KMS-11 (cell line): ENCODE measurements at regions not wholly inside any gene's neighbourhood (a gene's known extent, or its start where the extent isn't known, plus 50 kb on each side); places are given as distances from the start of the nearest gene placed in this dataset.
A peak's percentile ranks its signal among the peaks of the same experiment; 100 is the strongest.

ENCODE experiments used
- H2AFZ ChIP-seq: fragments of 200-600 bp; sonication (generic); 2 replicates; pipeline ENCODE4 v1.6.1; 2016; ENCODE audit warnings: antibody characterized with exemption, mixed run types, low read depth
- H3K27ac ChIP-seq: fragments of 200-600 bp; sonication (generic); 2 replicates; pipeline ENCODE4 v1.6.1; 2016; ENCODE audit warnings: mild to moderate bottlenecking, mixed run types
- H3K27me3 ChIP-seq: fragments of 200-600 bp; sonication (generic); 2 replicates; pipeline ENCODE4 v1.6.1; 2017; ENCODE audit warnings: mild to moderate bottlenecking, low read depth, mixed run types, moderate library complexity; ENCODE audit not compliant: insufficient read depth
- H3K36me3 ChIP-seq: fragments of 200-600 bp; sonication (generic); 2 replicates; pipeline ENCODE4 v1.6.1; 2017; ENCODE audit warnings: mild to moderate bottlenecking, mixed run types; ENCODE audit not compliant: insufficient read depth
- H3K4me1 ChIP-seq: fragments of 200-600 bp; sonication (generic); 2 replicates; pipeline ENCODE4 v1.6.1; 2016; ENCODE audit warnings: mild to moderate bottlenecking, low read depth, mixed run types; ENCODE audit not compliant: poor library complexity, severe bottlenecking
- H3K4me2 ChIP-seq: fragments of 200-600 bp; sonication (generic); 2 replicates; pipeline ENCODE4 v1.7.0; 2016; ENCODE audit warnings: mild to moderate bottlenecking, mixed run types
- H3K4me3 ChIP-seq: fragments of 200-600 bp; sonication (generic); IDR thresholded peaks from 2 replicates; pipeline ENCODE4 v1.6.1; 2017; ENCODE audit warnings: low read depth, low read length, mixed read lengths; ENCODE audit not compliant: insufficient read depth
- H3K79me2 ChIP-seq: fragments of 200-600 bp; sonication (generic); 2 replicates; pipeline ENCODE4 v1.6.1; 2016; ENCODE audit warnings: low read depth, mixed run types; ENCODE audit not compliant: insufficient read depth
- H3K9ac ChIP-seq: fragments of 200-600 bp; sonication (generic); 2 replicates; pipeline ENCODE4 v1.6.1; 2016; ENCODE audit warnings: mild to moderate bottlenecking, mixed run types
- H4K20me1 ChIP-seq: fragments of 200-600 bp; sonication (generic); 2 replicates; pipeline ENCODE4 v1.6.1; 2016; ENCODE audit warnings: mild to moderate bottlenecking, mixed run types; ENCODE audit not compliant: insufficient read depth
- CTCF ChIP-seq: fragments of 200-600 bp; sonication (generic); conservative IDR thresholded peaks from 2 replicates; pipeline ENCODE4 v1.6.1; 2017; ENCODE audit warnings: low read depth, mild to moderate bottlenecking, antibody characterized with exemption, low read length, moderate library complexity, mixed read lengths

- Histone ChIP-seq H3K4me3 (no peak overlapping the region), H3K4me1 (no peaks in the 10 kb centered on the region), H3K27ac (no peak overlapping the region), H4K20me1 (no peaks in the 10 kb centered on the region), H3K79me2 (no peaks in the 10 kb centered on the region), H3K36me3 (no peaks in the 10 kb centered on the region), H3K27me3 (no peaks in the 10 kb centered on the region), H3K9ac (no peak overlapping the region), H3K4me2 (no peak overlapping the region), H2AFZ (no peak overlapping the region)
- no peak for TF ChIP-seq CTCF
These were observed 373.0 kb downstream of the CDH2 start for GRCh38 chr18:27803957-27804356.

GRCh38 chr18:27797484-27797883 is 379.4 kb downstream of the CDH2 start:
- H3K27ac ChIP-seq: peak overlapping the region; percentile 12; the same call in 1 of the 2 replicates
- no peak overlapping the region for H3K9ac ChIP-seq
- H3K36me3 ChIP-seq: no peaks in the 10 kb centered on the region
- no peak overlapping the region for H3K4me3 ChIP-seq
- no peak for TF ChIP-seq CTCF
- peak overlapping the region; percentile 45 for H2AFZ ChIP-seq
- no peaks in the 10 kb centered on the region for H3K27me3 ChIP-seq
- peak overlapping the region; percentile 33 for H3K4me2 ChIP-seq
- peaks cover 14% of the 10 kb centered on the region for H3K4me1 ChIP-seq
- H4K20me1 ChIP-seq: no peaks in the 10 kb centered on the region
- H3K79me2 ChIP-seq: no peaks in the 10 kb centered on the region

GRCh38 chr18:27794181-27794926 is 382.6 kb downstream of the CDH2 start:
- Histone ChIP-seq H3K27ac (no peak overlapping the region), H2AFZ (no peak overlapping the region), H3K79me2 (no peaks in the 10 kb centered on the region), H3K27me3 (no peaks in the 10 kb centered on the region), H3K9ac (no peak overlapping the region), H3K4me2 (no peak overlapping the region), H3K4me1 (peaks cover 14% of the 10 kb centered on the region), H4K20me1 (no peaks in the 10 kb centered on the region), H3K4me3 (no peak overlapping the region), H3K36me3 (no peaks in the 10 kb centered on the region)
- no peak for TF ChIP-seq CTCF

GRCh38 chr18:27793013-27793785 is 383.7 kb downstream of the CDH2 start:
- no peak overlapping the region for H3K4me3 ChIP-seq
- no peak overlapping the region for H3K27ac ChIP-seq
- H3K9ac ChIP-seq: no peak overlapping the region
- H3K4me1 ChIP-seq: peaks cover 14% of the 10 kb centered on the region
- H3K27me3 ChIP-seq: no peaks in the 10 kb centered on the region
- no peak overlapping the region for H2AFZ ChIP-seq
- no peak for TF ChIP-seq CTCF
- H3K36me3 ChIP-seq: no peaks in the 10 kb centered on the region
- H4K20me1 ChIP-seq: no peaks in the 10 kb centered on the region
- H3K4me2 ChIP-seq: no peak overlapping the region
- no peaks in the 10 kb centered on the region for H3K79me2 ChIP-seq
